SK-N-SH treated with all-trans-retinoic acid at 6 μM for 48 hours (cell line): ENCODE measurements at regions not wholly inside any gene's neighbourhood (a gene's known extent, or its start where the extent isn't known, plus 50 kb on each side); places are given as distances from the start of the nearest gene placed in this dataset.

ENCODE experiments used
- ATAC-seq: fragments of 200-7000 bp; cut with Tn5 transposase; 3 replicates; pipeline ENCODE4 v1.9.1; 2020; ENCODE audit warnings: mild to moderate bottlenecking, moderate library complexity
- ARNTL ChIP-seq: fragments of 450-650 bp; formaldehyde crosslinking; IDR thresholded peaks from 2 replicates; pipeline ENCODE4 v1.5.0; 2020; ENCODE audit warnings: low read depth, mild to moderate bottlenecking, moderate library complexity, borderline replicate concordance
- BACH2 ChIP-seq: fragments of 250-450 bp; sonication (Bioruptor Pico); IDR thresholded peaks from 2 replicates; pipeline ENCODE4 v1.9.0; 2021; ENCODE audit warnings: mild to moderate bottlenecking, borderline replicate concordance
- GLIS3 ChIP-seq: fragments of 250-450 bp; sonication (Bioruptor Pico); IDR thresholded peaks from 2 replicates; pipeline ENCODE4 v1.5.0; 2020; ENCODE audit warnings: mild to moderate bottlenecking, moderate library complexity
- ISL1 ChIP-seq: fragments of 250-450 bp; sonication (Bioruptor Pico); IDR thresholded peaks from 2 replicates; pipeline ENCODE4 v2.1.2; 2022; ENCODE audit warnings: mild to moderate bottlenecking, moderate library complexity
- OSR1 ChIP-seq: fragments of 250-450 bp; sonication (Bioruptor Pico); IDR thresholded peaks from 2 replicates; pipeline ENCODE4 v1.8.0; 2022; ENCODE audit warnings: moderate library complexity, mild to moderate bottlenecking, inconsistent platforms
- RARB ChIP-seq: fragments of 250-450 bp; sonication (Bioruptor Pico); IDR thresholded peaks from 2 replicates; pipeline ENCODE4 v1.8.0; 2021; ENCODE audit warnings: mild to moderate bottlenecking, moderate library complexity
- SNAI2 ChIP-seq: fragments of 250-450 bp; sonication (Bioruptor Pico); IDR thresholded peaks from 2 replicates; pipeline ENCODE4 v1.5.0; 2020; ENCODE audit warnings: mild to moderate bottlenecking, moderate library complexity
- TOX ChIP-seq: fragments of 250-450 bp; sonication (Bioruptor Pico); IDR thresholded peaks from 2 replicates; pipeline ENCODE4 v1.8.0; 2021; ENCODE audit warnings: mild to moderate bottlenecking, moderate library complexity, borderline replicate concordance
- ZC3H10 ChIP-seq: fragments of 250-450 bp; sonication (Bioruptor Pico); IDR thresholded peaks from 2 replicates; pipeline ENCODE4 v1.5.1; 2021; ENCODE audit warnings: mild to moderate bottlenecking, moderate library complexity
- ZFP30 ChIP-seq: fragments of 450-650 bp; formaldehyde crosslinking; IDR thresholded peaks from 2 replicates; pipeline ENCODE4 v1.5.0; 2022; ENCODE audit warnings: mild to moderate bottlenecking, moderate library complexity
- ZNF565 ChIP-seq: fragments of 450-650 bp; formaldehyde crosslinking; conservative IDR thresholded peaks from 2 replicates; pipeline ENCODE4 v1.5.0; 2020; ENCODE audit warnings: low read depth, mild to moderate bottlenecking, moderate library complexity
- ZNF70 ChIP-seq: fragments of 450-650 bp; formaldehyde crosslinking; IDR thresholded peaks from 2 replicates; pipeline ENCODE4 v1.5.0; 2020; ENCODE audit warnings: mild to moderate bottlenecking, moderate library complexity
- ZNF8 ChIP-seq: fragments of 450-650 bp; formaldehyde crosslinking; IDR thresholded peaks from 2 replicates; pipeline ENCODE4 v1.5.0; 2020; ENCODE audit warnings: mild to moderate bottlenecking, moderate library complexity
- TF ChIP-seq, protein P1 (sequence below): fragments of 250-450 bp; sonication (Bioruptor Pico); IDR thresholded peaks from 2 replicates; pipeline ENCODE4 v1.5.1; 2020; ENCODE audit warnings: low read depth, mild to moderate bottlenecking, moderate library complexity
- TF ChIP-seq, protein P2 (sequence below): fragments of 250-450 bp; sonication (Bioruptor Pico); IDR thresholded peaks from 2 replicates; pipeline ENCODE4 v1.8.0; 2020; ENCODE audit warnings: mild to moderate bottlenecking, moderate library complexity, borderline replicate concordance
- TF ChIP-seq, protein P3 (sequence below): fragments of 250-450 bp; sonication (Bioruptor Pico); IDR thresholded peaks from 2 replicates; pipeline ENCODE4 v1.8.0; 2021; ENCODE audit warnings: low read depth, mild to moderate bottlenecking, moderate library complexity, borderline replicate concordance
- TF ChIP-seq, protein P4 (sequence below): fragments of 250-450 bp; sonication (Bioruptor Pico); IDR thresholded peaks from 2 replicates; pipeline ENCODE4 v1.5.0; 2020; ENCODE audit warnings: mild to moderate bottlenecking, moderate library complexity

DNA sequence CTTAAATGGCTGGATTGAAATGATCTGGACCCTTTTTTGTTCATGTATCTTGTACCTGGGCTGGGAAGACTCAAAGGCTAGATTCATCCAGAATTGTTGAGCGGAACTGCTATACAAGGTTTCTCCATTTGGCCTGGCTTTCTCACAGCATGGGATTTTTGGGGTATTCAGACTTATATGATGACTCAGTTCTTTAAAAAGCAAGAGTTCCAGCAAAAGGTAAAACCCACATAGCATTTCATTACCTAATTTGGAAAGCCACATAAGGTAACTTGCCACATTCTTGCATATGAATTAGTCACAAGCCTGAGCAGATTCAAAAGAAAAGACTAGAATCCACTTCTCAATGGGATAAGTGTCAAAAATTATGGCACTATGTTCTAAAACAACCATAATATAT, 137.4 kb downstream of the HGF start:
- ATAC-seq = no peak
- no peak for TF ChIP-seq ISL1
- TF ChIP-seq SNAI2 (CRISPR knock-in tag) = peak; percentile 50; the same call in 1 of the 2 replicates

DNA sequence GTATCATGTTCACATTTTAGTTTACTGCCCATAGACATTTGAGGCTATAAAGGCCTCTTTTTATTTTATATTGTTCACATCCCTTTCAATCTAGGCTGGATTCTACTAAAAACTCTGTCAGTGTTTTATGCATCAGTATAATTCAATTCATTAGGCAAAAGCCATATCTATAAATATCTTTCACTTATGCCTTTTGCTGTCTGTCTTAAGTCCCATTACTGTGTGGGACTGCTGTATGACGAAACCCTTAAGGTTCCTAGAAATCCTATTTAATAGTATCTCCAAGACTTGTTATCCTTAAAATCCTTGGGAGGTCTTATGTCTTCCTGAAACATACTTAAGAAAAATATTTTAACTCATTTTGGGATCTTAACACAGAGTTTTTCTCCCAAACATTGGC, 139.2 kb downstream of the HGF start:
- no peak for TF ChIP-seq ZNF70 (CRISPR knock-in tag)
- peak; percentile 88 for TF ChIP-seq ZC3H10 (CRISPR knock-in tag)
- TF ChIP-seq ISL1 = peak; percentile 72
- TF ChIP-seq, all 23 proteins: peak for 2

DNA sequence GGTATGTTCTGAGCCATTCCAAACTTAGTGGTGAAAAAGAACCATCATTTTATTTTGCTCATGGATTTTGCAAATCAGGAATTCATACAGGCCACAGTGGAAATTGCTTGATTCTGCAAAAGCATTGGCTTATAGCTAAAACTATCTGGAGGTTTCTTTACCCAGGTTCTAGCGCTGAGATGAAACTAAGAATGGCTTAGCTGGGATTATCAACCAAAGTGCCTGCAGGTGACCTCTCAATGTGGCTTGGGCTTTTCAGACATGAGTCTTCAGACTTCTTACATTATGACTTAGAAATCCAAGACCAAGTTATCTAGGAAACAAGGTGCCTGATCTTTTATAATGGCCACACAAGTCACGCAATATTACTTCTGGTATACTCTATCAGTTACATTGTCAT, 140.1 kb downstream of the HGF start:
- TF ChIP-seq ARNTL (CRISPR knock-in tag) = no peak
- TF ChIP-seq, protein P1, sequence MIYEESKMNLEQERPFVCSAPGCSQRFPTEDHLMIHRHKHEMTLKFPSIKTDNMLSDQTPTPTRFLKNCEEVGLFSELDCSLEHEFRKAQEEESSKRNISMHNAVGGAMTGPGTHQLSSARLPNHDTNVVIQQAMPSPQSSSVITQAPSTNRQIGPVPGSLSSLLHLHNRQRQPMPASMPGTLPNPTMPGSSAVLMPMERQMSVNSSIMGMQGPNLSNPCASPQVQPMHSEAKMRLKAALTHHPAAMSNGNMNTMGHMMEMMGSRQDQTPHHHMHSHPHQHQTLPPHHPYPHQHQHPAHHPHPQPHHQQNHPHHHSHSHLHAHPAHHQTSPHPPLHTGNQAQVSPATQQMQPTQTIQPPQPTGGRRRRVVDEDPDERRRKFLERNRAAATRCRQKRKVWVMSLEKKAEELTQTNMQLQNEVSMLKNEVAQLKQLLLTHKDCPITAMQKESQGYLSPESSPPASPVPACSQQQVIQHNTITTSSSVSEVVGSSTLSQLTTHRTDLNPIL (CRISPR knock-in tag) = no peak
- no peak for TF ChIP-seq ZNF565 (CRISPR knock-in tag)
- TF ChIP-seq, protein P2, sequence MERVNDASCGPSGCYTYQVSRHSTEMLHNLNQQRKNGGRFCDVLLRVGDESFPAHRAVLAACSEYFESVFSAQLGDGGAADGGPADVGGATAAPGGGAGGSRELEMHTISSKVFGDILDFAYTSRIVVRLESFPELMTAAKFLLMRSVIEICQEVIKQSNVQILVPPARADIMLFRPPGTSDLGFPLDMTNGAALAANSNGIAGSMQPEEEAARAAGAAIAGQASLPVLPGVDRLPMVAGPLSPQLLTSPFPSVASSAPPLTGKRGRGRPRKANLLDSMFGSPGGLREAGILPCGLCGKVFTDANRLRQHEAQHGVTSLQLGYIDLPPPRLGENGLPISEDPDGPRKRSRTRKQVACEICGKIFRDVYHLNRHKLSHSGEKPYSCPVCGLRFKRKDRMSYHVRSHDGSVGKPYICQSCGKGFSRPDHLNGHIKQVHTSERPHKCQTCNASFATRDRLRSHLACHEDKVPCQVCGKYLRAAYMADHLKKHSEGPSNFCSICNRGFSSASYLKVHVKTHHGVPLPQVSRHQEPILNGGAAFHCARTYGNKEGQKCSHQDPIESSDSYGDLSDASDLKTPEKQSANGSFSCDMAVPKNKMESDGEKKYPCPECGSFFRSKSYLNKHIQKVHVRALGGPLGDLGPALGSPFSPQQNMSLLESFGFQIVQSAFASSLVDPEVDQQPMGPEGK = no peak
- no peak for TF ChIP-seq ISL1
- TF ChIP-seq SNAI2 (CRISPR knock-in tag) = no peak
- no peak for TF ChIP-seq TOX
- TF ChIP-seq, protein P3, sequence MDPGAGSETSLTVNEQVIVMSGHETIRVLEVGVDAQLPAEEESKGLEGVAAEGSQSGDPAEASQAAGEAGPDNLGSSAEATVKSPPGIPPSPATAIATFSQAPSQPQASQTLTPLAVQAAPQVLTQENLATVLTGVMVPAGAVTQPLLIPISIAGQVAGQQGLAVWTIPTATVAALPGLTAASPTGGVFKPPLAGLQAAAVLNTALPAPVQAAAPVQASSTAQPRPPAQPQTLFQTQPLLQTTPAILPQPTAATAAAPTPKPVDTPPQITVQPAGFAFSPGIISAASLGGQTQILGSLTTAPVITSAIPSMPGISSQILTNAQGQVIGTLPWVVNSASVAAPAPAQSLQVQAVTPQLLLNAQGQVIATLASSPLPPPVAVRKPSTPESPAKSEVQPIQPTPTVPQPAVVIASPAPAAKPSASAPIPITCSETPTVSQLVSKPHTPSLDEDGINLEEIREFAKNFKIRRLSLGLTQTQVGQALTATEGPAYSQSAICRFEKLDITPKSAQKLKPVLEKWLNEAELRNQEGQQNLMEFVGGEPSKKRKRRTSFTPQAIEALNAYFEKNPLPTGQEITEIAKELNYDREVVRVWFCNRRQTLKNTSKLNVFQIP (CRISPR knock-in tag) = no peak
- no peak for TF ChIP-seq ZFP30 (CRISPR knock-in tag)
- TF ChIP-seq, protein P4, sequence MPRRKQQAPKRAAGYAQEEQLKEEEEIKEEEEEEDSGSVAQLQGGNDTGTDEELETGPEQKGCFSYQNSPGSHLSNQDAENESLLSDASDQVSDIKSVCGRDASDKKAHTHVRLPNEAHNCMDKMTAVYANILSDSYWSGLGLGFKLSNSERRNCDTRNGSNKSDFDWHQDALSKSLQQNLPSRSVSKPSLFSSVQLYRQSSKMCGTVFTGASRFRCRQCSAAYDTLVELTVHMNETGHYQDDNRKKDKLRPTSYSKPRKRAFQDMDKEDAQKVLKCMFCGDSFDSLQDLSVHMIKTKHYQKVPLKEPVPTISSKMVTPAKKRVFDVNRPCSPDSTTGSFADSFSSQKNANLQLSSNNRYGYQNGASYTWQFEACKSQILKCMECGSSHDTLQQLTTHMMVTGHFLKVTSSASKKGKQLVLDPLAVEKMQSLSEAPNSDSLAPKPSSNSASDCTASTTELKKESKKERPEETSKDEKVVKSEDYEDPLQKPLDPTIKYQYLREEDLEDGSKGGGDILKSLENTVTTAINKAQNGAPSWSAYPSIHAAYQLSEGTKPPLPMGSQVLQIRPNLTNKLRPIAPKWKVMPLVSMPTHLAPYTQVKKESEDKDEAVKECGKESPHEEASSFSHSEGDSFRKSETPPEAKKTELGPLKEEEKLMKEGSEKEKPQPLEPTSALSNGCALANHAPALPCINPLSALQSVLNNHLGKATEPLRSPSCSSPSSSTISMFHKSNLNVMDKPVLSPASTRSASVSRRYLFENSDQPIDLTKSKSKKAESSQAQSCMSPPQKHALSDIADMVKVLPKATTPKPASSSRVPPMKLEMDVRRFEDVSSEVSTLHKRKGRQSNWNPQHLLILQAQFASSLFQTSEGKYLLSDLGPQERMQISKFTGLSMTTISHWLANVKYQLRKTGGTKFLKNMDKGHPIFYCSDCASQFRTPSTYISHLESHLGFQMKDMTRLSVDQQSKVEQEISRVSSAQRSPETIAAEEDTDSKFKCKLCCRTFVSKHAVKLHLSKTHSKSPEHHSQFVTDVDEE (CRISPR knock-in tag) = no peak
- no peak for TF ChIP-seq ZNF70 (CRISPR knock-in tag)
- no peak for TF ChIP-seq BACH2
- TF ChIP-seq GLIS3 (CRISPR knock-in tag) = no peak
- no peak for TF ChIP-seq ZNF8 (CRISPR knock-in tag)
- TF ChIP-seq OSR1 (CRISPR knock-in tag) = no peak
- TF ChIP-seq ZC3H10 (CRISPR knock-in tag) = no peak
- no peak for TF ChIP-seq RARB (CRISPR knock-in tag)
- TF ChIP-seq, all 23 proteins: peak for 0
- ATAC-seq = no peak

More for the DNA sequence above, 139.2 kb downstream of the HGF start:
- ATAC-seq = no peak

DNA sequence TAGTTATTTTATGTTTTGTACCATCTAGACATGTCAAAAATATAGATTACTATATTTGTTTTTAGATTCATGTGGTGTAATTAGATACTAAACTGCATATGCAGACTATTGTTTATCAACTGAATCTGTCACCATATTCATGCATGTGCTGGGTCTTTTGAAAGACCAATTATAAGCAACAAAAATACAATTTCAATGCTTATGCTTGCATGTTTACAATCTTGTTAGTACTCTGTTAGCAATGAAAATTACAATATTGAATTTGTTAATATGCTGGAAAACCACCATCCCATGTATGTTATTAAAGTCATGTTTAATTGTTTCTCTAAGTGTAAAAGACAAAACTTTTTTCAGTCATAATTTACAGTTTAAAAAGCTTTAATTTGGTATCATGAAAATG, 140.9 kb downstream of the HGF start:
- TF ChIP-seq SNAI2 (CRISPR knock-in tag) = no peak
- TF ChIP-seq, protein P2 = no peak
- ATAC-seq = no peak
